Activated CD8-positive, alpha-beta T cell treated with anti-CD3 and anti-CD28 coated beads for 36 hours (primary cell): ENCODE measurements at regions not wholly inside any gene's neighbourhood (a gene's known extent, or its start where the extent isn't known, plus 50 kb on each side); places are given as distances from the start of the nearest gene placed in this dataset.
"Not testable (repeated sequence)": the region's sequence is repeated elsewhere in the genome, so short reads cannot be mapped to it uniquely, and the experiment has no call there.

Experiments
- ATAC-seq: fragments of 200-7000 bp; cut with Tn5 transposase; one replicate; pipeline ENCODE4 v1.10.0; 2021; ENCODE audit warnings: mild to moderate bottlenecking, moderate library complexity
- CTCF ChIA-PET: fragments of 350-600 bp; sonication (Branson Sonifier 250); formaldehyde crosslinking; loops from one replicate; lab custom pipeline; 2021; ENCODE audit warnings: antibody characterized with exemption; lab: Charles Lee
- POLR2A ChIA-PET: fragments of 350-600 bp; sonication (Branson Sonifier 250); formaldehyde crosslinking; loops from one replicate; lab custom pipeline; 2021; ENCODE audit warnings: antibody characterized with exemption; lab: Charles Lee
- DNase-seq: peaks from one replicate; pipeline ENCODE4 v3.0.0-alpha.2; 2020
- H3K27ac Mint-ChIP-seq: one replicate; pipeline ENCODE4 v1.8.0; 2021; ENCODE audit warnings: mild to moderate bottlenecking, mixed read lengths
- H3K27me3 Mint-ChIP-seq: one replicate; pipeline ENCODE4 v1.8.0; 2021; ENCODE audit warnings: mixed read lengths
- H3K36me3 Mint-ChIP-seq: one replicate; pipeline ENCODE4 v1.8.0; 2021; ENCODE audit warnings: low read depth, mixed read lengths
- H3K4me1 Mint-ChIP-seq: one replicate; pipeline ENCODE4 v1.8.0; 2021; ENCODE audit warnings: low read depth, mixed read lengths
- H3K4me3 Mint-ChIP-seq: one replicate; pipeline ENCODE4 v1.8.0; 2021; ENCODE audit warnings: mild to moderate bottlenecking, moderate library complexity, mixed read lengths
- H3K9me3 Mint-ChIP-seq: one replicate; pipeline ENCODE4 v1.8.0; 2021; ENCODE audit warnings: mixed read lengths
- intact Hi-C: fragments of 100-400 bp; cut with micrococcal nuclease; formaldehyde crosslinking; loops from one replicate; pipeline ENCODE4 v1.10.0; 2022
- TF ChIP-seq, protein P1 (sequence below): fragments of 200-600 bp; IDR thresholded peaks from one replicate; pipeline ENCODE4 v1.8.0; 2022; ENCODE audit warnings: antibody characterized with exemption, mild to moderate bottlenecking

GRCh38 chr7:91713669-91714068 lies 166.8 kb downstream of the MTERF1 start:
- Mint-ChIP-seq H3K27ac (no peak overlapping the region), H3K4me1 (no peaks in the 10 kb centered on the region), H3K27me3 (no peaks in the 10 kb centered on the region), H3K9me3 (peaks cover 23% of the 10 kb centered on the region), H3K36me3 (peaks cover 2% of the 10 kb centered on the region), H3K4me3 (no peak overlapping the region)
- TF ChIP-seq, protein P1, sequence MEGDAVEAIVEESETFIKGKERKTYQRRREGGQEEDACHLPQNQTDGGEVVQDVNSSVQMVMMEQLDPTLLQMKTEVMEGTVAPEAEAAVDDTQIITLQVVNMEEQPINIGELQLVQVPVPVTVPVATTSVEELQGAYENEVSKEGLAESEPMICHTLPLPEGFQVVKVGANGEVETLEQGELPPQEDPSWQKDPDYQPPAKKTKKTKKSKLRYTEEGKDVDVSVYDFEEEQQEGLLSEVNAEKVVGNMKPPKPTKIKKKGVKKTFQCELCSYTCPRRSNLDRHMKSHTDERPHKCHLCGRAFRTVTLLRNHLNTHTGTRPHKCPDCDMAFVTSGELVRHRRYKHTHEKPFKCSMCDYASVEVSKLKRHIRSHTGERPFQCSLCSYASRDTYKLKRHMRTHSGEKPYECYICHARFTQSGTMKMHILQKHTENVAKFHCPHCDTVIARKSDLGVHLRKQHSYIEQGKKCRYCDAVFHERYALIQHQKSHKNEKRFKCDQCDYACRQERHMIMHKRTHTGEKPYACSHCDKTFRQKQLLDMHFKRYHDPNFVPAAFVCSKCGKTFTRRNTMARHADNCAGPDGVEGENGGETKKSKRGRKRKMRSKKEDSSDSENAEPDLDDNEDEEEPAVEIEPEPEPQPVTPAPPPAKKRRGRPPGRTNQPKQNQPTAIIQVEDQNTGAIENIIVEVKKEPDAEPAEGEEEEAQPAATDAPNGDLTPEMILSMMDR: no peak
- POLR2A ChIA-PET: no interaction called here
- ATAC-seq (no peak), DNase-seq (no peak)
- intact Hi-C loops: no loop called here
- CTCF ChIA-PET: no interaction called here

DNA sequence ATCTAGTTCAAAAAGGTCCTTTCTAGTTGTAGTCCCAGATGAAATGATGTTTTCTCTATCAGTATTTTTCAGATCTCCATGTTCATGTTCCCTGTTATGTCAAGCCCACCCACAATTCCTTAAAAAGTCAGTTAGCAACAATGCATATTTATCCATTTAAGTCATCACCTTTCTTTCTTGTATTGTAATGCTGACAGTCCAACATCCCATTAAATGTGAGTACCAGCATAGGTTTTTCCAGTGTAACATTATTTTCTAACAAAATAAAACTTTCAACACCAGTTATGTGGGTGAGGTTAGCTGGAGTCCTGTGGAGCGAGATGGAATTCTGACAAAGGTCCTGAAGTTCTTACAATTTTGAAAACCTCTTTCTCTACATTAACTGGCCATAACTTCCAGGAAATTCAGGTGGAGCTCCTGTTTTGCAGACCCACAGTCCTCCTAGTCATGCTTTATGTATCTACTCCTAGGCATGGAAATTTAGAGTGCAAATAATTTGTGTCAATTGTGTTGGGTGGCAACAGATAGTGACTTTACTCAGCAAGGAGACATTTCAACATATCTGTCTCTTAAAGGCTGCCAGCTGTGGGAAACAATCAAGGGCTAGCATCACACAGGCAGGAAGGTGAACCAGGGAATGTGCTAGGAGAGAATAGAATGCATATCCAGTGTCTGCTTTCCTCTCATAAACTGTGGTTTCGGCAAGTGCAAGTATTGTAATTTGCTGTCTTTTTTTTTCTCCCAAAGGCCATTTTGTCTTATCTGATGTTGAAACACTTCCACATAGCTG lies 162.6 kb downstream of the MTERF1 start:
- TF ChIP-seq, protein P1: no peak
- Mint-ChIP-seq H3K4me3 (no peak overlapping the region), H3K9me3 (peaks cover 17% of the 10 kb centered on the region), H3K27me3 (no peaks in the 10 kb centered on the region), H3K36me3 (no peaks in the 10 kb centered on the region), H3K4me1 (no peaks in the 10 kb centered on the region), H3K27ac (no peak overlapping the region)
- ATAC-seq (no peak), DNase-seq (no peak)
- intact Hi-C loops: no loop called here
- ChIA-PET CTCF (no interaction called here), POLR2A (no interaction called here)

DNA sequence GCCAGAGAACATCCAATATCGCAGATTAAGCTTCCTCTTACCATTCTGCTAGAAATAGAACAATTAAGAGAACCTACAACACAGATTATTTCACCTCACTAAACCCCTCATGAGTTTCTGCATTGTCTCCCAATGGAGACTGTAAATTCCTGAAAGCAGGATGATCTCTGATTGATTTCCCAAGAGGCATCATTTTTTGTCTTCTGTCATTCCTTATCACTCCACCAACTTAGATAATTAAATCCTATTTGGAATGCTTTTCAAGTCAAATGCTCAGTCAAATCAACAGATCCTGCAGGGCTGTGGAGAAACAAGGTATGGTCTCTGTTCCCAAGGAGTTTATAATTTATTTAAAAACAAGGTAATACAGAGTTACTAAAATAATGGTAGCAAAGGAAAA lies 161.5 kb downstream of the MTERF1 start:
- DNase-seq (no peak), ATAC-seq (no peak)
- no peaks in the 10 kb centered on the region for H3K27me3 Mint-ChIP-seq
- H3K27ac Mint-ChIP-seq: no peak overlapping the region
- TF ChIP-seq, protein P1: no peak
- no peak overlapping the region for H3K4me3 Mint-ChIP-seq
- intact Hi-C loops: no loop called here
- CTCF ChIA-PET: no interaction called here
- POLR2A ChIA-PET: no interaction called here
- H3K9me3 Mint-ChIP-seq: peaks cover 17% of the 10 kb centered on the region
- H3K36me3 Mint-ChIP-seq: no peaks in the 10 kb centered on the region
- no peaks in the 10 kb centered on the region for H3K4me1 Mint-ChIP-seq

DNA sequence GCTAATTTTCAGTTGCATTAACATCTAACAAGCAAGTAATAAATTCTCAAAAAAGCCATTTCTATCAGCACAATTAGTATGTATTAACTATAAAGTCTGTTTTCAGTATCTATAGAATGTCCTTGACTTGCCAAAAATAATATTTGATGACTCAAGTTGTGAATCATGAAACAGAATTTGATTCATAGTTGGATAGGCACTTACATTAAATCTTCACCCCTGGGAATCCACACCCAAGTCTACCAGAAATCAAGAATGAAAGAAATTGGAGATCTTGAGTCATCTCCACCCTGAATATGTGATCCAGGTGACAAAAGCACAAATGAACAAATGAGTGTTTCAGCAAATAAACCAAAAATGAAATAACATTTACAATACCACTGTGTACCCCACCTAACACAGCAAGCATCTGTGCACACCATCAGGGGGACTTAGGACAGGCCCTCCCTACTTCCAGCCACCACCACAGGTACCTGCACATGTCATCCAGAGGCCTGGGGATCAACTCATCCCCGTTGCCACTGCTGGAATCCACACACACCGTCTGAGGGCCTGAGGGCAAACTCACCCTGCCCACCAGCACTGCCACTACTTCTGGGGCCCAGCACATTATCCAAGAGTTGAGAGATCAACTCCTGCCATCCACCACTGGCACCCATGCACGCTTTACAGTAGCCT lies 160.1 kb downstream of the MTERF1 start:
- Mint-ChIP-seq H3K27ac (no peak overlapping the region), H3K4me3 (no peak overlapping the region), H3K4me1 (no peaks in the 10 kb centered on the region), H3K27me3 (no peaks in the 10 kb centered on the region), H3K9me3 (peaks cover 22% of the 10 kb centered on the region), H3K36me3 (no peaks in the 10 kb centered on the region)
- ChIA-PET CTCF (no interaction called here), POLR2A (no interaction called here)
- ATAC-seq (no peak), DNase-seq (no peak)
- TF ChIP-seq, protein P1: no peak
- intact Hi-C loops: no loop called here

GRCh38 chr7:91722831-91723230 lies 157.7 kb downstream of the MTERF1 start:
- CTCF ChIA-PET: no interaction called here
- no peak overlapping the region for H3K4me3 Mint-ChIP-seq
- no peaks in the 10 kb centered on the region for H3K36me3 Mint-ChIP-seq
- ATAC-seq (no peak), DNase-seq (no peak)
- POLR2A ChIA-PET: no interaction called here
- TF ChIP-seq, protein P1: no peak
- no peaks in the 10 kb centered on the region for H3K4me1 Mint-ChIP-seq
- H3K27me3 Mint-ChIP-seq: no peaks in the 10 kb centered on the region
- no peak overlapping the region for H3K27ac Mint-ChIP-seq
- intact Hi-C loops: no loop called here
- peaks cover 21% of the 10 kb centered on the region for H3K9me3 Mint-ChIP-seq

DNA sequence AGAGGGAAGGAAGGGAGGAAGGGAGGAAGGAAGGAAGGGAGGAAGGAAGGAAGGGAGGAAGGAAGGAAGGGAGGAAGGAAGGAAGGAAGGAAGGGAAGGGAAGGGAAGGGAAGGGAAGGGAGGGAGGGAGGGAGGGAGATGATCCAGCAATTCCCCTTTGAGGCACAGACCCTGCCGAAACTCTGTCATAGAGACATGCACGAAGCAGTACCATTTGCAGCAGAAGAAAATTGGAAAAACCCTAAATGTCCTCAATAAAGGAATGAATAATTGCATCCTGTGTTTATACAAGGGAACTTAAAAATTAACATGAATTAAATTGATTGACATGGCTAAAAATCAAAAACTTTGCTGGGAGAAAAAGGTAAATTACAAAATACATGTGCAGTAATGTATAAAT lies 151.5 kb downstream of the MTERF1 start:
- H3K27me3 Mint-ChIP-seq, H3K27ac Mint-ChIP-seq, intact Hi-C loops, CTCF ChIA-PET, H3K36me3 Mint-ChIP-seq, DNase-seq, ATAC-seq, H3K4me3 Mint-ChIP-seq, H3K4me1 Mint-ChIP-seq, POLR2A ChIA-PET: not testable (repeated sequence)
- H3K9me3 Mint-ChIP-seq: peaks cover 16% of the 10 kb centered on the region
